NCI-H510A (cell line): ENCODE measurements at regions not wholly inside any gene's neighbourhood (a gene's known extent, or its start where the extent isn't known, plus 50 kb on each side); places are given as distances from the start of the nearest gene placed in this dataset.
A peak's percentile ranks its signal among the peaks of the same experiment; 100 is the strongest.

Experiments
- DNase-seq: peaks from one replicate; lab custom pipeline; 2025; lab: John Stamatoyannopoulos, UW

DNA sequence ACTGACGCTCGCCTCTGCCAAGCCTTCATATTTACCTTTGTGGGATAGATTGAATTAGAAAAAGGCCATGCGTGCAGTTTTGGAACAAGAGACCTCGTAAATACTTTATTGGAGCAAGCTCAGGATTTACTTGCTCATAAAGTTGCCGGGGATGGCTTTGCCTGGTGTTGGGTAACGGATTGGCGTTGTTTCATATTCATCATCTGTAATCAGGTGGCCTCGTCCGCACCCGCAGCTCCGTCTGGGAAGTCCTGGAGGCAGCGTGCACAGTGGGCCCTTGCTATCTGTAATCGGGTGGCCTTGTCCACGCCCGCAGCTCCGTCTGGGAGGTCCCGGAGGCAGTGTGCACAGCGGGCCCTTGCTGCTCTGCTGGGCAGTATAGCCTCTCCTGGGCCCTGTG lies 1209.3 kb downstream of the BRD1 start:
- DNase-seq, result no peak

DNA sequence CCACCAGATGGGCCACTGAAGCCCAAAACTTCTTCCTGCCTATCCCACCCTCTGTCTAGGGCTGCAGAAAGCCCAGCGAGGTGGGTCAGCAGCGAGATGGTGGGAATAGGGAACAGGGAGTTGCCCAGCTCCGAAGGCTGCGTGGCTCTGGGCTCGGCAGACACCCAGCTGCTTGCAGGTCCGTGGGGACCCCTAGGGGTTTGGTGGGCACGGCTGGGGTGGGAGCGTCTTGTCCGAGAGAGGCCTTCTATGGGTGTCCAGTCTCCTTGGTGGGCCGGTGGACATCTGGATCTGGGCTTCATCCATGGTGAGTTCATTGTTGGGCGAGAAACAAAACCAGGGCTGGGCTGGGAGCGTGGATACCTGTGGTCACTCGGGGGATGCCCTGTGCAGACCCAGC lies 1211.0 kb downstream of the BRD1 start:
- no peak for DNase-seq

- no peak for DNase-seq
Measured at GRCh38 chr22:48615171-48616008, 1212.3 kb downstream of the BRD1 start.

DNA sequence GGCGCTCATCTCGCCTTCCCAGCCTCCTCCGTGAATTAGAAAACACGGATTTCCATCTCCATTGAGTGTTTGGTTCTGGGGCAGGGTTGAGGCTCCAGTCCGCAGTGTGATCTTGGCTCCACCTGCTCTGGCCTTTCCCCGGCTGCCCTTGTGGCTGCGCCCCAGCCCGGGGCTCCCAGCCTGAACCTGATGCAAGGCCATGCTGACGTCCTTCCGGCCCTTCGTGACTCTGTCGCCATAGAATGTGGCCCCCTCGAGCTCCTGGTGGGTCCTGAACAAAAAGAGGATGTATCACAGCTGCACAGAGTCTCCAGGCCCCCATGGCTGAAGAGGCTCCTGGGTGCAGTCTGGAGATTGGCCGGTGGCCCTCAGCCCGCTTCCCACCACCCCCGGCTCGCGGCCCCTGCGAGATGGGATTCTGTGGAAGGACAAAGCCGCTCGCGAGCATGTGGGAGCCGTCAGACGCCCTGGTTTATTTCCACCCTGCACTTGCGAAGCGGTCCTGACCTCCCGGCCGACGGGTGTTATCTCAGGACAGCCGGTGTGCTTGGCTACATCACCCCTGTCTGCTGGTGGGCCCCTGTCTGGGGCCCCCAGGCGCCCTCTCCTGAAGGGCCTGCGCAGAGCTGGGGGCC lies 1214.0 kb downstream of the BRD1 start:
- DNase-seq, result no peak

DNA sequence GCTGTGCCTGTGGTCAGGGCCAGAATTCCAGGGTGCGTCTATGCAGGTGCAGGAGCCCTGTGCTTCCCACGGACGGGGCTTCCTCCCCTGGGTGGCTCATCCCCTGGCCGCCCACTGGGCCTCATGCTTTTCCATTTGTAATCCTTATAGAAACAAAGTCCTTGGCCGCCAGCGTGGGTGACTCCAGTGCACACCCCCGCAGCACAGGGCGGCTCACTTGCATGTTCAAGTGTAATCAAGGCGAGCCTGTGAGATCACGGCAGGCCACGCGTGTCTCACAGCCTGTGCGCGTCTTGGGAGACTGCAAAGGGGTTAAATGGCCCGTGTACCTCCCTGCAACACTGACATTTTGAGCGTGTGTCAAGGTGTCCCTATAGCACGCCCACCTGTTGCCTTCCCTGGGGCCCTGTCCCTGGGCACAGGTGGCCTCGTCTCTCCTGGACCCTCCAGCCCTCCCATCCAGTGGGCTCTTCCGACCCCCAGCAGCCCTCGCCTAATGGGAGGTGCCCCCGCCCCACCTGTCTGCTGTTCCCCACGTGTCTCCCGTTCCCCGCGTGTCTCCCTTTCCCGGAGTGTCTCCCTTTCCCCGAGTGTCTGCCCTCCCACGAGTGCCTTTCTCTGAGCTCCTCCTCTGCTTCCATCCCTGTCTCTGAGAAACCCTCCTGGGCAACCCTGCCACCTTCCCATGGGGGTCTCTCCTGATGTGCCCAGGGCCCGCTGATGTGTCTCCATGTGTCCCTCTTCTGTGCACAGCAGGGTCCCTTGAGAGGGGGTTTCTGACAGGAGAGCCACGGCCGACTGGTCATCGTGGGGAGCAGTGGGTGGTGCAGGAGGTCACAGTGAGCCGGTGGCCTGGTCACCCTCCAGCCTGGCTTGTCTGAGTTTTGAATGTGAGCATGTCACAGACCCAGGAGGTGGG lies 1215.3 kb downstream of the BRD1 start:
- no peak for DNase-seq

DNA sequence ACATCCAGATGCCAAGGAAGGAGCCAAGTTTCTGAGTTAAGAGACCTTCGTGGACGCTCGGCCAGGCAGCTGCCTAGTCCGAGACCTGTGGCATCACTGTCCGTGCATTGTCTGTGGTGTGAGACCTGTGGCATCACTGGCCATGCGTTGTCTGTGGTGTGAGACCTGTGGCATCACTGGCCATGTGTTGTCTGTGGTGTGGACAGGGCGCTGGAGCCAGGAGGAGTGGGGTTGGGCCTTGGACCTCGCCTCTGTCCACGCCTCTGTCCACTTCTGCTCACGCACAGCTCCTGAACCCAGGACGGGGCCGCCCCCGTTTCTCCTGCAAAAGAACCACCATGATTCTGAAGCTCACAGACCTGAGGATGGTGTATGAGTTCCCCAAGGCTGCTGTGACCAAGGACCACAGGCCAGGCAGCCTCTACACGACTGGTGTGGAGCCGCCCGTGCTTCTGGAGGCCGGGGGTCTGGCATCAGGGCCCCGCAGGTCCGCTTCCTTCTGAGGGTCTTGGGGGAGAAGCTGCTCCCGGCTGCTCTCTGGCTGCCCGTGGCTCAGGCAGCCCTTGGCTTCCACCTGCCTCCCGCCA lies 1218.3 kb downstream of the BRD1 start:
- no peak for DNase-seq

DNA sequence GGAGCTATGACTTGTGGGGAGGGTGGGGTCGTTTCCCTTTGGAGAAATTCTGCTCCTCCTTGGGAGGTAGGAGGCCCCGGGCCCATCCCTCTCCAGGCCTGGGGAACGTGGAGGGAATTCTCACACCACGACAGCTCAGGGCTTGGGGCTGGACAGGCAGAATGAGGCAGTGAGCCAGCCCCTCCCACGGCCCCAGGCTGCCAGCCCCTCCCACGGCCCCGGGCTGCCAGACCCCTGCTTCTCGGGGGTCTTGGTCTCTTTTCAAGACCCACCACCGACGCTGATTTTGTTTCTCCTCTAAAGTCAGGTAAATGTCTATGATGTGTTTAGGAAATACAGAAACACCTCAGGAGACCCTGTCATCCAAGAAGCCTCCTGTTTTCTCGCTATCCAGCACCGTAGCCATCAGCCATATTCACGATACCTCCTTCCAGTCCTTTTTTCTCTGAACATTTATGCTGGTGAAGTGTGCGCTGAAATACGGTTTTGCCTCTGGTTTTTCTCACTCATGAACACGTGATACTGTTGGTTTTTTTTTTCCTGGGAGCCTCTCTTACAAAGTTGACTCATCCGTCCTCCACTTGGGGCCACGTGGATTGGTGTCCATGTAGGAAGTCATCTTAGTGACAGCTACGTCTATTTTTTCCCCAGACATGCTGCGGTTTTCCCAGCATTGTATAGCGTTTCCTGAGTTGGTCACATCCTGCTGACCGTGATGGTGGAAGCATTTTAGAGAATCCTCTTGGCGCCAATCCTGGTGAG lies 1219.6 kb downstream of the BRD1 start:
- DNase-seq, result no peak

GRCh38 chr22:48606684-48607307 lies 1220.9 kb downstream of the BRD1 start:
- no peak for DNase-seq

- peak; percentile 59 for DNase-seq
Measured at GRCh38 chr22:48605856-48606481, 1221.7 kb downstream of the BRD1 start.

- DNase-seq, result no peak
Measured at GRCh38 chr22:48605125-48605524, 1222.5 kb downstream of the BRD1 start.

GRCh38 chr22:48603621-48604320 lies 1223.9 kb downstream of the BRD1 start:
- no peak for DNase-seq

DNA sequence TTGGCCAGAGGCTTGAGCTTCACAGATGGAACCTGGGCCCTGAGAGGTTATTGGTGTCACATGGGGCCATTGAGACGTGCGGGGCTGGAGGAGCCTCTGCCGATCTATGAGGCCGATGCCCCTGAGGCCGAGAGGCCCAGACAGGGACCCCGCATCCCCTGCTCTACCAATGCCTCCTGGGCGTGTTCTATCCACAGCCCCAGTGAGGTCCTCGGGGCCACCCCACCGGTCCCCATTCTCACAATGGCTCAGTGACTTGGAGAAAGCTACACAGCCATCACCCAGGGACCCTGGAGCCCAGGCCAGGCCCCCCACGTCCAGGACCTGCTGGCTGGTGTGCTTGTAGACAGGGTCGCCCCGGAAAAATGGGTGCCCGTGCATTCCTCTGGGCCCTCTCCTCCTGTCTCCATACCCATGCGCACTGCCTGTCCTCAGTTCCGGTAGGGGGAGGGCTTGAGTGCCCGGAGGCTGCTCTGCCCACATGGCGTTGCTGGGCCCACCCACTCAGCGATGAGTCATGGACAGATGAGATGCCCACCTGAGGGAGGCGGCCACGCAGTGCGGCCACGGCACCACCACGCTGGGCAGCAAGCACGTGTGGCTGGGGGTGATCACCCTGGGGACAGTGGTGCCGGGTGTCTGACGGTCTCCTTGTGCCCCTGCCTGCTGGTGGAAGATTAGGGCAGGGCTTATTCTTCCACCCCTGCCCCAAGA lies 1224.7 kb downstream of the BRD1 start:
- DNase-seq, result no peak

GRCh38 chr22:48600681-48601080 lies 1227.0 kb downstream of the BRD1 start:
- DNase-seq, result no peak

GRCh38 chr22:48600171-48600570 lies 1227.5 kb downstream of the BRD1 start:
- no peak for DNase-seq

DNA sequence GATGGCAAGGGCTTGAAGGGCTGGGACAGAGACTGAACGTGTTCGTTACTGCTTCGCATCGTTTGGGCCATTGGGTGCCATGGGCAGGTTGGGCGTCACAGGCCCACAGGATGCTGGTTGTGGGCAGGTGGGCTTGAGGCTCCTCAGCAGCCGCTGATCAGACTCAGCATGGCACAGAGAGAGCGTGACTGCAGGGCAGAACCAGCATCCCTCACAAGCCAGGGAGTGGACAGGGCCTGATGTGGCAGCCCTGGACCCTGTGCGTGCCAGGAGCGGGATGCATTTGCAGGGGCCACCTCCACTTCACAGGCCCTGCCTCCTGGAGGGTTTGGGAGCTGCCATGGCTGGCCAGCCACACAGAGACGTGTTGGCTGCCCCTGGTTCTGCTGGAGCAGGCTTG lies 1228.3 kb downstream of the BRD1 start:
- no peak for DNase-seq

DNA sequence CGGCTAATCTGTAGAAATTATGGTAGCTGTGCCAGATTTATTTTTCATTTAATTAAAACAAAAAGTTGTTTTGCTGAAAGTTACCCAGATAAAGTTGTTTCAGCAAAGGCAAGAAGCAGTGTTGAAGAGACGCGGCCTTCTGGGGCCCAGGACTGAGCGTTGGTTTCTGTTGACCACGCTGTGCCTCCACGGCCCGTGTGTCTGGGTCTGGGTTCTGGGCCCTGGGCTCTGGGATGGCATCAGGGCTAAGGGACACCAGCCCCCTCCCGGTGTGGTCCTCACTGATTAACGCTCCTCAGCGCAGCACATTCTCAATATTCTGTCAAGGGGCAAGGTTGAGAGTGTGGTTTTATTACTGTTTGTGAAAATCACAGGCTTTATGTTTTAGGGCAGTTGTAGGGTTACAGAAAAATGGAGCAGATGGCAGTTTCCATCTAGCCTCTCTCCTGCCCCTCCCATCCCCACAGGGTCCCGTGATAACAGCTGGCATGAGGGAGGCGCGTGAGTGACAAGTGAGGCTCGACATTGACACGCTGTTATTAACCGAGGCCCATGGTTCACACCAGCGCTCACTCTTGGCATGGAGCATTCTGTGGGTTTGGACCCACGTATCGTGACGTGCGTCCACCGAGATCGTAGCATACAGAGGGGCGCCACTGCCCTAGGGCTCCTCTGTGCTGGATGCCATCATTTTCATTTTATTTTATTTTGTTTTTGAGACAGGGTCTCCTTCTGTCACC lies 1231.4 kb downstream of the BRD1 start:
- no peak for DNase-seq

- DNase-seq, result no peak
Measured at GRCh38 chr22:48595511-48595905, 1232.2 kb downstream of the BRD1 start.

GRCh38 chr22:48594757-48595510 lies 1232.7 kb downstream of the BRD1 start:
- DNase-seq, result no peak
